HepG2 (cell line): ENCODE measurements at regions not wholly inside any gene's neighbourhood (a gene's known extent, or its start where the extent isn't known, plus 50 kb on each side); places are given as distances from the start of the nearest gene placed in this dataset.

Experiments
- CAMTA2 ChIP-seq: sonication (generic); formaldehyde crosslinking; IDR thresholded peaks from 2 replicates; pipeline ENCODE4 v1.4.0; 2020; ENCODE audit warnings: mild to moderate bottlenecking, missing genetic modification reagents, borderline replicate concordance
- HDAC2 ChIP-seq: sonication (generic); formaldehyde crosslinking; IDR thresholded peaks from 2 replicates; pipeline ENCODE4 v1.4.0; 2020; ENCODE audit warnings: missing genetic modification reagents
- REPIN1 ChIP-seq: sonication (generic); formaldehyde crosslinking; IDR thresholded peaks from 2 replicates; pipeline ENCODE4 v1.8.0; 2022; ENCODE audit warnings: missing genetic modification reagents, low read depth, mild to moderate bottlenecking, borderline replicate concordance
- ZFP41 ChIP-seq: sonication (generic); formaldehyde crosslinking; IDR thresholded peaks from 2 replicates; pipeline ENCODE4 v1.4.0; 2020; ENCODE audit warnings: mild to moderate bottlenecking, missing genetic modification reagents, borderline replicate concordance
- ZNF20 ChIP-seq: sonication (generic); formaldehyde crosslinking; IDR thresholded peaks from 2 replicates; pipeline ENCODE4 v1.4.0; 2020; ENCODE audit warnings: mild to moderate bottlenecking, moderate library complexity, missing genetic modification reagents
- ZNF318 ChIP-seq: sonication (generic); formaldehyde crosslinking; IDR thresholded peaks from 2 replicates; pipeline ENCODE4 v1.4.0; 2020; ENCODE audit warnings: mild to moderate bottlenecking, missing genetic modification reagents
- ZNF407 ChIP-seq: sonication (generic); formaldehyde crosslinking; IDR thresholded peaks from one replicate; pipeline ENCODE4 v1.5.1; 2020; ENCODE audit warnings: mild to moderate bottlenecking, missing genetic modification reagents; ENCODE audit errors: not compliant biosample characterization
- ZNF644 ChIP-seq: IDR thresholded peaks from 2 replicates; pipeline ENCODE4 v1.6.1; 2016; ENCODE audit warnings: low read depth
- ZNF766 ChIP-seq: sonication (generic); formaldehyde crosslinking; IDR thresholded peaks from 2 replicates; pipeline ENCODE4 v1.5.0; 2020; ENCODE audit warnings: missing genetic modification reagents, borderline replicate concordance
- ZZZ3 ChIP-seq: sonication (generic); formaldehyde crosslinking; IDR thresholded peaks from 2 replicates; pipeline ENCODE4 v1.4.0; 2020; ENCODE audit warnings: missing genetic modification reagents, mild to moderate bottlenecking, borderline replicate concordance
- TF ChIP-seq, protein P1 (sequence below): sonication (generic); formaldehyde crosslinking; IDR thresholded peaks from 2 replicates; pipeline ENCODE4 v1.4.0; 2020; ENCODE audit warnings: mild to moderate bottlenecking, missing genetic modification reagents

DNA sequence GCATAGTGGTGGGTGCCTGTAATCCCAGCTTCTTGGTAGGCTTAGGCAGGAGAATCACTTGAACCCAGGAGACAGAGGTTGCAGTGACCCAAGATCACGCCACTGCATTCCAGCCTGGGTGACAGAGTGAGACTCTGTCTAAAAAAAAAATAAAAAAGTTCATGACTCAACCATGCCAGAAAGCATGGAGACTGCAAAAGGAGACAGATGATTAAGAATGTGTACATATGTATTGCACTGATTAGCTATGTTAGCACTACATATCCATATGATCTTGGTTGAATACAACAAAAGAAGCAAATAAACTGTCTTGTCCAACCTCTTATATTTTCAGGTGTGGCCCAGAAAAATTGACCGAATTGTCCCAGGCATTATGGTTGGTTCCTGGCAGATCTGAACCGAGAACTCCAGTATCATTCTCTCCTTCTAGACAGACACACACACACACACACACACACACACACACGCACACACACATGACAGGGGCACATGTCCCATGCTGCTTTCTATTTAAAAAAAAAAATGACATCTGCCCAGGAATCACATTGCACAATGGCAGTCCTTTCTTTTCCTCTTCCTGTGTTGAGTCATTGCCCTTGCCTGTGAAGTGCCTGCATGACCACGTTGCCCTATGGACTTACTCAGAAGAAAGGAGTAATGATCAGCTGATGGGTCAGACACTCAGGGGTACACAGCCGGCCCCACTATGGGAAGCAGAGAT, 65.6 kb downstream of the MYCN start (continued):
- TF ChIP-seq CAMTA2 (CRISPR knock-in tag) (no peak), ZNF318 (CRISPR knock-in tag) (no peak), REPIN1 (no peak), HDAC2 (no peak), ZNF644 (peak; percentile 66; the same call in 1 of the 2 replicates), ZZZ3 (CRISPR knock-in tag) (0 out of 2 replicates have a peak, but pooled peaks have one; percentile 37), ZNF20 (no peak), ZFP41 (CRISPR knock-in tag) (no peak), ZNF766 (CRISPR knock-in tag) (no peak), ZNF407 (CRISPR knock-in tag) (no peak)
- TF ChIP-seq, protein P1, sequence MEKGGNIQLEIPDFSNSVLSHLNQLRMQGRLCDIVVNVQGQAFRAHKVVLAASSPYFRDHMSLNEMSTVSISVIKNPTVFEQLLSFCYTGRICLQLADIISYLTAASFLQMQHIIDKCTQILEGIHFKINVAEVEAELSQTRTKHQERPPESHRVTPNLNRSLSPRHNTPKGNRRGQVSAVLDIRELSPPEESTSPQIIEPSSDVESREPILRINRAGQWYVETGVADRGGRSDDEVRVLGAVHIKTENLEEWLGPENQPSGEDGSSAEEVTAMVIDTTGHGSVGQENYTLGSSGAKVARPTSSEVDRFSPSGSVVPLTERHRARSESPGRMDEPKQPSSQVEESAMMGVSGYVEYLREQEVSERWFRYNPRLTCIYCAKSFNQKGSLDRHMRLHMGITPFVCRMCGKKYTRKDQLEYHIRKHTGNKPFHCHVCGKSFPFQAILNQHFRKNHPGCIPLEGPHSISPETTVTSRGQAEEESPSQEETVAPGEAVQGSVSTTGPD (CRISPR knock-in tag), result no peak
